ENCODE measurements at regions not wholly inside any gene's neighbourhood (a gene's known extent, or its start where the extent isn't known, plus 50 kb on each side); places are given as distances from the start of the nearest gene placed in this dataset.

- TF ChIP-seq, protein P1, sequence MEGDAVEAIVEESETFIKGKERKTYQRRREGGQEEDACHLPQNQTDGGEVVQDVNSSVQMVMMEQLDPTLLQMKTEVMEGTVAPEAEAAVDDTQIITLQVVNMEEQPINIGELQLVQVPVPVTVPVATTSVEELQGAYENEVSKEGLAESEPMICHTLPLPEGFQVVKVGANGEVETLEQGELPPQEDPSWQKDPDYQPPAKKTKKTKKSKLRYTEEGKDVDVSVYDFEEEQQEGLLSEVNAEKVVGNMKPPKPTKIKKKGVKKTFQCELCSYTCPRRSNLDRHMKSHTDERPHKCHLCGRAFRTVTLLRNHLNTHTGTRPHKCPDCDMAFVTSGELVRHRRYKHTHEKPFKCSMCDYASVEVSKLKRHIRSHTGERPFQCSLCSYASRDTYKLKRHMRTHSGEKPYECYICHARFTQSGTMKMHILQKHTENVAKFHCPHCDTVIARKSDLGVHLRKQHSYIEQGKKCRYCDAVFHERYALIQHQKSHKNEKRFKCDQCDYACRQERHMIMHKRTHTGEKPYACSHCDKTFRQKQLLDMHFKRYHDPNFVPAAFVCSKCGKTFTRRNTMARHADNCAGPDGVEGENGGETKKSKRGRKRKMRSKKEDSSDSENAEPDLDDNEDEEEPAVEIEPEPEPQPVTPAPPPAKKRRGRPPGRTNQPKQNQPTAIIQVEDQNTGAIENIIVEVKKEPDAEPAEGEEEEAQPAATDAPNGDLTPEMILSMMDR (IDR thresholded peaks at IDR 0.05), result no peak
- TF ChIP-seq POLR2A (IDR thresholded peaks at IDR 0.05), result no peak
Measured at GRCh38 chr4:173635395-173635794, 105.4 kb upstream of the HAND2 start.
